ENCODE measurements at regions not wholly inside any gene's neighbourhood (a gene's known extent, or its start where the extent isn't known, plus 50 kb on each side); places are given as distances from the start of the nearest gene placed in this dataset.
A peak's percentile ranks its signal among the peaks of the same experiment; 100 is the strongest.

- Histone ChIP-seq H3K9ac (replicated peaks in 1 of 4; ENCODE audit: extremely low read depth in 1 of 4, low read depth in 3 of 4, low read length in 3 of 4) (no peak overlapping the region), H3K9me3 (ENCODE audit: insufficient read depth in 2 of 2, low read depth in 1 of 2, low read length in 1 of 2) (no peaks in the 10 kb centered on the region), H4K20me1 (replicated peaks in 1 of 2; ENCODE audit: control insufficient read depth in 1 of 2, insufficient read depth in 2 of 2, low read length in 2 of 2) (no peaks in the 10 kb centered on the region), H2BK20ac (ENCODE audit: low read length) (no peak overlapping the region; the same call in 1 of the 2 replicates), H3K23ac (ENCODE audit: insufficient read length) (no peak overlapping the region), H3K27ac (ENCODE audit: low read depth, low read length) (no peak overlapping the region), H3K56ac (replicated peaks; ENCODE audit: insufficient read length, low read depth, low read length) (no peak overlapping the region), H4K8ac (ENCODE audit: extremely low read depth, insufficient read depth, low read length) (no peak overlapping the region), H3K4me1 (replicated peaks in 1 of 4; ENCODE audit: control insufficient read depth in 3 of 4, insufficient read depth in 4 of 4, low read length in 3 of 4) (peaks cover 0 to 2% (median under 1%) of the 10 kb centered on the region in 4 experiments; a peak in 3 of 7 replicates), H3K27me3 (replicated peaks in 1 of 4; ENCODE audit: control insufficient read depth in 3 of 4, extremely low read depth in 1 of 4, insufficient read depth in 3 of 4, low read length in 3 of 4) (no peaks in the 10 kb centered on the region), H2BK5ac (ENCODE audit: low read depth, low read length) (no peak overlapping the region), H2BK120ac (replicated peaks; ENCODE audit: low read depth, low read length) (no peak overlapping the region), H3K14ac (ENCODE audit: insufficient read length) (no peak overlapping the region), H2AK5ac (ENCODE audit: low read depth, low read length) (no peak overlapping the region), H3K36me3 (ENCODE audit: control insufficient read depth in 2 of 4, insufficient read depth in 4 of 4, low read length in 3 of 4) (peaks cover 0 to 2% (median 0%) of the 10 kb centered on the region in 4 experiments; a peak in 1 of 8 replicates), H2AFZ (ENCODE audit: low read length) (no peak overlapping the region), H2BK15ac (ENCODE audit: low read length) (no peak overlapping the region), H3K4me3 (ENCODE audit: extremely low read depth in 1 of 4, insufficient read depth in 2 of 4, low read depth in 3 of 4, low read length in 4 of 4) (no peak overlapping the region), H3K4ac (replicated peaks; ENCODE audit: insufficient read length, low read depth, low read length) (no peak overlapping the region), H4K5ac (ENCODE audit: insufficient read length, low read depth, low read length) (no peak overlapping the region), H3K4me2 (ENCODE audit: insufficient read depth in 1 of 2, low read depth in 2 of 2, low read length in 2 of 2) (no peak overlapping the region), H4K91ac (replicated peaks; ENCODE audit: insufficient read length, low read length) (no peak overlapping the region), H3K79me1 (ENCODE audit: low read depth, low read length) (no peaks in the 10 kb centered on the region), H3K23me2 (ENCODE audit: low read depth, low read length) (no peaks in the 10 kb centered on the region), H3K79me2 (ENCODE audit: control insufficient read depth in 1 of 2, insufficient read depth in 2 of 2, low read length in 2 of 2) (no peaks in the 10 kb centered on the region), H3K18ac (ENCODE audit: extremely low read depth, low read length) (peak overlapping the region; percentile 73; the same call in 1 of the 2 replicates), H2BK12ac (ENCODE audit: low read depth, low read length) (no peak overlapping the region)
- POLR2A ChIA-PET (ENCODE audit: partially characterized antibody): interaction anchor here (1.5 kb wide), 1 partner anchor 32 kb away, joined by 3 read pairs; no protein-coding TSS in a partner anchor
- CTCF ChIA-PET (ENCODE audit: partially characterized antibody): interaction anchor here (0.8 to 2.4 kb wide), 3 partner anchors 11 to 43 kb away, joined by 3 to 8 read pairs (median 3); no protein-coding TSS in a partner anchor
- no peak for DNase-seq (ENCODE audit: low read depth in 1 of 2, low spot score in 2 of 2)
- 92% methylated on average over 13 of the region's 13 CpGs; no CpG with 5 or more reads in 1 of the 2 experiments for WGBS, 2 experiments (ENCODE audit: extremely low coverage in 1 of 2, insufficient coverage in 1 of 2, insufficient read length in 1 of 2, insufficient replicate concordance in 2 of 2, low coverage in 1 of 2, low lambda C conversion rate in 2 of 2, missing lambda C conversion rate in 1 of 2)
- no peak for FAIRE-seq
- TF ChIP-seq KDM4A (IDR thresholded peaks at IDR 0.05; ENCODE audit: low read depth, low read length, severe bottlenecking) (no peak), TAF1 (IDR thresholded peaks at IDR 0.05; ENCODE audit: low read depth, low read length) (no peak), SRF (IDR thresholded peaks at IDR 0.05; ENCODE audit: low read depth, low read length) (no peak), HDAC2 (IDR thresholded peaks at IDR 0.05; ENCODE audit: borderline replicate concordance in 1 of 2, low read depth in 2 of 2, low read length in 2 of 2) (no peak), TCF12 (IDR thresholded peaks at IDR 0.05; ENCODE audit: low read depth, low read length) (no peak), BACH1 (IDR thresholded peaks at IDR 0.05; ENCODE audit: low read length) (no peak), CHD1 (IDR thresholded peaks at IDR 0.05; ENCODE audit: low read depth, low read length) (no peak), MAFK (IDR thresholded peaks at IDR 0.05; ENCODE audit: low read depth, low read length) (no peak), TAF7 (optimal IDR thresholded peaks at IDR 0.05; ENCODE audit: borderline replicate concordance, low read depth, low read length) (no peak), RBBP5 (IDR thresholded peaks at IDR 0.05; ENCODE audit: borderline replicate concordance, low read depth, low read length) (no peak), EGR1 (IDR thresholded peaks at IDR 0.05; ENCODE audit: borderline replicate concordance, low read depth, low read length) (no peak)
- TF ChIP-seq, protein P1, sequence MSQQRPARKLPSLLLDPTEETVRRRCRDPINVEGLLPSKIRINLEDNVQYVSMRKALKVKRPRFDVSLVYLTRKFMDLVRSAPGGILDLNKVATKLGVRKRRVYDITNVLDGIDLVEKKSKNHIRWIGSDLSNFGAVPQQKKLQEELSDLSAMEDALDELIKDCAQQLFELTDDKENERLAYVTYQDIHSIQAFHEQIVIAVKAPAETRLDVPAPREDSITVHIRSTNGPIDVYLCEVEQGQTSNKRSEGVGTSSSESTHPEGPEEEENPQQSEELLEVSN (IDR thresholded peaks at IDR 0.05): no peak
- TF ChIP-seq, protein P2, sequence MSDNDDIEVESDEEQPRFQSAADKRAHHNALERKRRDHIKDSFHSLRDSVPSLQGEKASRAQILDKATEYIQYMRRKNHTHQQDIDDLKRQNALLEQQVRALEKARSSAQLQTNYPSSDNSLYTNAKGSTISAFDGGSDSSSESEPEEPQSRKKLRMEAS (IDR thresholded peaks at IDR 0.05): no peak
These were observed 63.4 kb upstream of the TARBP1 start for GRCh38 chr1:234542211-234542850.

Data from H1 (cell line).